Activated naive CD4-positive, alpha-beta T cell treated with anti-CD3 and anti-CD28 coated beads, Interleukin-2, amount 50 U/mL, for 72 hours (primary cell): ENCODE measurements at regions not wholly inside any gene's neighbourhood (a gene's known extent, or its start where the extent isn't known, plus 50 kb on each side); places are given as distances from the start of the nearest gene placed in this dataset.
A peak's percentile ranks its signal among the peaks of the same experiment; 100 is the strongest.

Experiments used
- ATAC-seq, 2 donors: fragments of 150-1000 bp; cut with Tn5 transposase; 2 replicates each; pipeline ENCODE4 v1.10.0; 2021; ENCODE audit warnings: mild to moderate bottlenecking in 2 of 2, moderate library complexity in 2 of 2
- DNase-seq, 2 donors: peaks; one replicate each; pipeline ENCODE4 v3.0.0; 2021 to 2022; ENCODE audit warnings: low spot score in 2 of 2
- H3K27ac Mint-ChIP-seq, 2 donors: one replicate each; pipeline ENCODE4 v1.8.0; 2022; ENCODE audit warnings: mild to moderate bottlenecking in 2 of 2, mixed read lengths in 2 of 2
- H3K36me3 Mint-ChIP-seq, 2 donors: one replicate each; pipeline ENCODE4 v1.8.0; 2022; ENCODE audit warnings: mixed read lengths in 2 of 2
- H3K9me3 Mint-ChIP-seq, 2 donors: one replicate each; pipeline ENCODE4 v1.8.0; 2022; ENCODE audit warnings: mixed read lengths in 2 of 2

- Mint-ChIP-seq H3K9me3 (no peaks in the 10 kb centered on the region), H3K27ac (no peak overlapping the region), H3K36me3 (no peaks in the 10 kb centered on the region)
- DNase-seq, result no peak
- no peak for ATAC-seq
These were observed 248.4 kb downstream of the GLI2 start for GRCh38 chr2:120984046-120984445.

DNA sequence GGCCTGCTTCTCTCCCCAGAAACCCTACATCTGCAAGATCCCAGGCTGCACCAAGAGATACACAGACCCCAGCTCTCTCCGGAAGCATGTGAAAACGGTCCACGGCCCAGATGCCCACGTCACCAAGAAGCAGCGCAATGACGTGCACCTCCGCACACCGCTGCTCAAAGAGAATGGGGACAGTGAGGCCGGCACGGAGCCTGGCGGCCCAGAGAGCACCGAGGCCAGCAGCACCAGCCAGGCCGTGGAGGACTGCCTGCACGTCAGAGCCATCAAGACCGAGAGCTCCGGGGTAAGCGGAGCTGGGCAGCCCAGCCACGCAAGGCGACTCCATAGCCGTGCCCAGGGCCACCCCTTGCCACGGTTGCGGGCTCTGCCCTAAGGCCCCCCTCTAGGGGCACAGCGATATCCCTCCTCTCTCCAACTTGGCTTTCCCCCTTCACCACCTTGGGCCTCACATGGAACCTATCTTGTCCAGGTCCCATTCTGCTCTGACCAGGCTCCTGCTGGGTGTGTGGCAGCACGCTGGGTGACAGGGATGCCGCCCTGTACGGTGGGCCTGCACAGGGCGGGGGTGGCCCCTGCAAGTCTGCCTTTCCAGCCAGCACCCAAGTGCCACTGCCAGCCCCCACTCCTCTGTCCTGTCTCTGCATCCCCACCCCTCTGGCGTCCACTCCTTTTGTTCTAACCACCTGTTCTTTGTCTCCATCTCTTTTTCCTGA is 248.9 kb downstream of the GLI2 start:
- DNase-seq (no peak), ATAC-seq (no peak)
- no peaks in the 10 kb centered on the region for H3K9me3 Mint-ChIP-seq
- H3K27ac Mint-ChIP-seq, result no peak overlapping the region
- no peaks in the 10 kb centered on the region for H3K36me3 Mint-ChIP-seq

DNA sequence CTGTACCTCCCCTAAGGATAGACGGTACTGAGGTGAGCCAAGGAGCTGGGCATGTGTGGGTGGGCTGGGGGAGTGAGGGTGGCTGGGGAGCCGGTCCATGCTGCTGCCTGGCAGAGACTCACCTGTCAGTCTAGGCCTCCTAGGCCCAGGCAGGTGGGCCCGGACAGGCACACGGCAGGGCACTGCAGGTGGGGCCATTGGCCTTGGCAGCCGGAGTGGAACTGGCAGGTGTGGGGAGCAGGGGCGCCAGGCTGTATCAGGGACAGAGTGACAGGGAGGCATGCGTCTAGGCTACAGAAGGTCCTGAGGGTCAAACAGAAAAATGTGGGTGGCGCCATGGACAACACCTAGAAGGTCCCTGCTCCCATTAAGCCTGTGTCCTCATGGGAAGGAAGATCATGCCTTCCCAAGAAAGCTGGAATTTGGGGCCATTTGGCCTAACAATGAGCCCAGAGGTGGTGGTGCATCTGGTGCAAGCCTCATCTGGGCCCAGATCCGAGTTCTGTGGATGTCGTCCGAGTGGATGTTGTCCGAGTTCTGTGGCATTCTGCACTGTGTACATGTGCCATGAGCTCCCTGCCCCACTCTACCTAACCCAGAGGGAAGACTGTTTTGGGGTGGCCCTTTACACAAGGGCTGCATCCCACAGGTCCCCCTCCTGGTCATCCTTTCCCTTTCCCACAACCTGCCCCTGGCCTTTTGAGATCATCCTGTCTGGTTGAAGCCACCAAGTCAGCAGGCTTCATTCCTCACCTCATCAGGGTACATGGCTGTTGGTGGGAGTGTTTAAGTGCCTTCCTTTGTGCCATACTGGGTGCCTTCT is 249.7 kb downstream of the GLI2 start:
- Mint-ChIP-seq H3K36me3 (no peaks in the 10 kb centered on the region), H3K9me3 (no peaks in the 10 kb centered on the region), H3K27ac (no peak overlapping the region)
- ATAC-seq (no peak), DNase-seq (peak in 1 of 2 donors; percentile 20)

GRCh38 chr2:120985997-120986651 is 250.5 kb downstream of the GLI2 start:
- Mint-ChIP-seq H3K9me3 (no peaks in the 10 kb centered on the region), H3K36me3 (no peaks in the 10 kb centered on the region), H3K27ac (no peak overlapping the region)
- ATAC-seq, result no peak
- peak in 1 of 2 donors; percentile 43 for DNase-seq

GRCh38 chr2:120986898-120987650 is 251.4 kb downstream of the GLI2 start:
- Mint-ChIP-seq H3K36me3 (no peaks in the 10 kb centered on the region), H3K9me3 (no peaks in the 10 kb centered on the region), H3K27ac (no peak overlapping the region)
- no peak for ATAC-seq
- peak in 1 of 2 donors; percentile 26 for DNase-seq

- H3K9me3 Mint-ChIP-seq, result no peaks in the 10 kb centered on the region
- H3K36me3 Mint-ChIP-seq, result no peaks in the 10 kb centered on the region
- ATAC-seq (no peak), DNase-seq (no peak)
- no peak overlapping the region for H3K27ac Mint-ChIP-seq
These were observed 252.5 kb downstream of the GLI2 start for GRCh38 chr2:120988051-120988699.

DNA sequence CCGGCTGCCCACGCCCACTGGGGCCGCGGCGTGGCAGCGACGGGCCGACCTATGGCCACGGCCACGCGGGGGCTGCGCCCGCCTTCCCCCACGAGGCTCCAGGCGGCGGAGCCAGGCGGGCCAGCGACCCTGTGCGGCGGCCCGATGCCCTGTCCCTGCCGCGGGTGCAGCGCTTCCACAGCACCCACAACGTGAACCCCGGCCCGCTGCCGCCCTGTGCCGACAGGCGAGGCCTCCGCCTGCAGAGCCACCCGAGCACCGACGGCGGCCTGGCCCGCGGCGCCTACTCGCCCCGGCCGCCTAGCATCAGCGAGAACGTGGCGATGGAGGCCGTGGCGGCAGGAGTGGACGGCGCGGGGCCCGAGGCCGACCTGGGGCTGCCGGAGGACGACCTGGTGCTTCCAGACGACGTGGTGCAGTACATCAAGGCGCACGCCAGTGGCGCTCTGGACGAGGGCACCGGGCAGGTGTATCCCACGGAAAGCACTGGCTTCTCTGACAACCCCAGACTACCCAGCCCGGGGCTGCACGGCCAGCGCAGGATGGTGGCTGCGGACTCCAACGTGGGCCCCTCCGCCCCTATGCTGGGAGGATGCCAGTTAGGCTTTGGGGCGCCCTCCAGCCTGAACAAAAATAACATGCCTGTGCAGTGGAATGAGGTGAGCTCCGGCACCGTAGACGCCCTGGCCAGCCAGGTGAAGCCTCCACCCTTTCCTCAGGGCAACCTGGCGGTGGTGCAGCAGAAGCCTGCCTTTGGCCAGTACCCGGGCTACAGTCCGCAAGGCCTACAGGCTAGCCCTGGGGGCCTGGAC is 253.2 kb downstream of the GLI2 start:
- H3K9me3 Mint-ChIP-seq, result no peaks in the 10 kb centered on the region
- DNase-seq, result no peak
- H3K36me3 Mint-ChIP-seq, result no peaks in the 10 kb centered on the region
- ATAC-seq, result no peak
- H3K27ac Mint-ChIP-seq, result no peak overlapping the region

GRCh38 chr2:120989512-120990441 is 254.1 kb downstream of the GLI2 start:
- no peaks in the 10 kb centered on the region for H3K9me3 Mint-ChIP-seq

GRCh38 chr2:120990451-120990871 is 254.8 kb downstream of the GLI2 start:
- H3K9me3 Mint-ChIP-seq, result no peaks in the 10 kb centered on the region
- no peak for ATAC-seq
- H3K36me3 Mint-ChIP-seq, result no peaks in the 10 kb centered on the region
- DNase-seq, result no peak
- H3K27ac Mint-ChIP-seq, result no peak overlapping the region

More at GRCh38 chr2:120989512-120990441, 254.1 kb downstream of the GLI2 start:
- Mint-ChIP-seq H3K27ac (no peak overlapping the region), H3K36me3 (no peaks in the 10 kb centered on the region)
- DNase-seq, result no peak
- no peak for ATAC-seq

GRCh38 chr2:120991441-120991840 is 255.8 kb downstream of the GLI2 start:
- no peaks in the 10 kb centered on the region for H3K36me3 Mint-ChIP-seq
- no peak overlapping the region for H3K27ac Mint-ChIP-seq
- no peaks in the 10 kb centered on the region for H3K9me3 Mint-ChIP-seq
- no peak for ATAC-seq
- no peak for DNase-seq

DNA sequence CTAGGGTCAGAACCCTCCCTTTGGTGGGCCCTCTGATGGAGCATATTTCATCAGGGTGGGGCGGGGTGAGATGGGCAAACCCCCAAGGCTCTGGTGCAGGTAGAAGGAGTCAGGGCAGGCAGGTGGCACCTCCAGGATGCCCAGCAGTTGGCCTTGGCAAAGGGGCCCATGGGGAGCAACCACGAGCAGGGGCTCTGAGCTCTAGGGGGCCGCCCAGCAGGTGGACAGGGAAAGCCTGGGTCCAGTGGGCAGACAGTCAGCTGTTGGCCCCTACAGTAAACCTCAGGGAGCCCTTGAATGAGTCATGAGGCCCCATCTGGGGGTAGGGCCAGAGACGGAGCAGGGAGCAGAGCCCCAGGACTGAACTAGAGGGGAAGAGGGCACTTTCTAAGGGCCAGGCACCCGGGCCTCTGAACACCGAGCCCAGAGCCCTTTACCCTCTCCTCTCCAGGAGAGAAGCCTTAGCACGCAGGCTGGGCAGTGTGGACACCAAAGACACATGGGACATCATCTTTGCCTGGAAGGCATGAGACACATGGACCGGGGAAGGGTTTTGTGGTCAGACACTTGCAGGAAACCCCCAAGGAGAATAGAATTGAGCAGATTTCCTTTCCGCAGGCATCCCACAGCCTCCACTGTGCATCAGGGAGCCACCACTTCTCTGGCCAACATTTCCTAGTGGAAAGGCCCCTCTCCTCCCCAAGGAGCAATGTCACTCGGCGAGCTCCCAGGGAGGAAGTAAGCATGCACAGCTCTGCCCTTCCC is 257.3 kb downstream of the GLI2 start:
- no peak for ATAC-seq
- Mint-ChIP-seq H3K9me3 (no peaks in the 10 kb centered on the region), H3K36me3 (no peaks in the 10 kb centered on the region), H3K27ac (no peak overlapping the region)
- no peak for DNase-seq

- no peak overlapping the region for H3K27ac Mint-ChIP-seq
- H3K36me3 Mint-ChIP-seq, result no peaks in the 10 kb centered on the region
- ATAC-seq (no peak), DNase-seq (no peak)
- no peaks in the 10 kb centered on the region for H3K9me3 Mint-ChIP-seq
These were observed 258.0 kb downstream of the GLI2 start for GRCh38 chr2:120993661-120994060.

DNA sequence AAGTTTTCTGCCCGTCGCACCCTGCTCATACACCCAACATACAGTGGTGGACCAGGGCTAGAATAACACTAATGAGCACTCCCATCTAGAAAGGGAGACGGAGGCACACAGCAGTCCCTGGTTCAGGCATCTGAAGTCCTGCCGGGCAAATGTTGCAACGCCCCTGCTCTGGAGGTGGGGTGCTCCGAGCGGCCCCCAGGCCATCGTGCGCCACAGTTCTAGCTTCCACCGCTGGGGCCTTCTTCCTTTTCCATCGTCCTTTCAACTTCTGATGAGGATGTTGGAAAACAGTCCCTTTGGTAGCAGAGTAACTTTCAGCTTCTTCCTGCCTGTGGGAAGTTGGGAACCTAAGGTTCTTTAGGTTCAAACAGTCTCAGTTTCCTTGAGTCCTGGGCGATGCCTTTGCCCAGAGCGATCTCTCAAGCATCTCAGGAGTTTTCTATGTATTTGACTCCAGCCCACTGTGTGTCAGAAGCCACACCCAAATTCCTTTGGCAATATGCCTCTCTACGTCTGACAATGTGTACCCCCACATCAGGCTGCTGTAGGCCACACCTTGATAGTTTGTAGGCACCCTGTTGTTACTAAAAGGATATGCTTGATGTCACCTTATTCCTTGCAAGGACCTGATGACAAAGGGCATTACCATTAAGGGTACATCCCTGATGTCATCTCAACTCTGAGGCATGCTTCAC is 258.8 kb downstream of the GLI2 start:
- DNase-seq (no peak), ATAC-seq (no peak)
- Mint-ChIP-seq H3K36me3 (no peaks in the 10 kb centered on the region), H3K9me3 (no peaks in the 10 kb centered on the region), H3K27ac (no peak overlapping the region)

GRCh38 chr2:120995152-120995551 is 259.5 kb downstream of the GLI2 start:
- H3K36me3 Mint-ChIP-seq, result no peaks in the 10 kb centered on the region
- no peak overlapping the region for H3K27ac Mint-ChIP-seq
- DNase-seq, result no peak
- H3K9me3 Mint-ChIP-seq, result peaks cover 0 to 3% of the 10 kb centered on the region in 2 donors
- no peak for ATAC-seq
